ENCODE measurements at regions not wholly inside any gene's neighbourhood (a gene's known extent, or its start where the extent isn't known, plus 50 kb on each side); places are given as distances from the start of the nearest gene placed in this dataset.

GRCh38 chr5:91898019-91898418 is 514.9 kb upstream of the ARRDC3 start:
- Histone ChIP-seq H3K9me3 (no peaks in the 10 kb centered on the region), H3K36me3 (ENCODE audit: insufficient read depth in 1 of 2, low read depth in 1 of 2) (no peaks in the 10 kb centered on the region), H3K4me1 (no peaks in the 10 kb centered on the region), H3K27me3 (ENCODE audit: insufficient read depth in 3 of 3, low read length in 2 of 3) (no peaks in the 10 kb centered on the region), H3K27ac (no peak overlapping the region), H3K4me3 (no peak overlapping the region)
- no peak for DNase-seq
- WGBS, 3 donors, result 72 to 76% (median 75%) methylated on average over 6 of the region's 6 CpGs
- TF ChIP-seq CTCF (IDR thresholded peaks at IDR 0.05), result no peak
- no peak for ATAC-seq
- intact Hi-C loops (cut with DNase I), result no loop called here

- 87 to 88% (median 88%) methylated on average over 1 of the region's 1 CpG for WGBS, 3 donors
- ATAC-seq (no peak), DNase-seq (no peak)
- Histone ChIP-seq H3K4me3 (no peak overlapping the region), H3K4me1 (no peaks in the 10 kb centered on the region), H3K27ac (no peak overlapping the region), H3K36me3 (ENCODE audit: insufficient read depth in 1 of 2, low read depth in 1 of 2) (no peaks in the 10 kb centered on the region), H3K27me3 (ENCODE audit: insufficient read depth in 3 of 3, low read length in 2 of 3) (no peaks in the 10 kb centered on the region), H3K9me3 (no peaks in the 10 kb centered on the region)
- intact Hi-C loops (cut with DNase I), result no loop called here
- no peak for TF ChIP-seq CTCF (IDR thresholded peaks at IDR 0.05)
These were observed 505.7 kb upstream of the ARRDC3 start for GRCh38 chr5:91888810-91889209.

- intact Hi-C loops (cut with DNase I), result no loop called here
- H3K27me3 ChIP-seq (ENCODE audit: insufficient read depth in 3 of 3, low read length in 2 of 3), result no peaks in the 10 kb centered on the region
- H3K4me1 ChIP-seq, result no peaks in the 10 kb centered on the region
- H3K36me3 ChIP-seq (ENCODE audit: insufficient read depth in 1 of 2, low read depth in 1 of 2), result no peaks in the 10 kb centered on the region
- no peak for ATAC-seq
- no peak overlapping the region for H3K27ac ChIP-seq
- no peak for TF ChIP-seq CTCF (IDR thresholded peaks at IDR 0.05)
- DNase-seq, result no peak
- no peaks in the 10 kb centered on the region for H3K9me3 ChIP-seq
- WGBS, 3 donors, result 45 to 54% (median 45%) methylated on average over 8 of the region's 8 CpGs
- no peak overlapping the region for H3K4me3 ChIP-seq
These were observed 502.5 kb upstream of the ARRDC3 start for GRCh38 chr5:91885291-91886265.

GRCh38 chr5:91884036-91884435 is 500.9 kb upstream of the ARRDC3 start:
- Histone ChIP-seq H3K4me3 (no peak overlapping the region), H3K27me3 (ENCODE audit: insufficient read depth in 3 of 3, low read length in 2 of 3) (no peaks in the 10 kb centered on the region), H3K27ac (no peak overlapping the region), H3K9me3 (no peaks in the 10 kb centered on the region), H3K36me3 (ENCODE audit: insufficient read depth in 1 of 2, low read depth in 1 of 2) (no peaks in the 10 kb centered on the region), H3K4me1 (no peaks in the 10 kb centered on the region)
- intact Hi-C loops (cut with DNase I), result no loop called here
- WGBS, 3 donors, result 74 to 81% (median 76%) methylated on average over 1 of the region's 1 CpG
- no peak for ATAC-seq
- no peak for TF ChIP-seq CTCF (IDR thresholded peaks at IDR 0.05)
- DNase-seq, result no peak
